Mesothelial cell of epicardium (in vitro differentiated cells): ENCODE measurements at regions not wholly inside any gene's neighbourhood (a gene's known extent, or its start where the extent isn't known, plus 50 kb on each side); places are given as distances from the start of the nearest gene placed in this dataset.

Experiments used
- DNase-seq, 2 experiments: peaks; one replicate each; pipeline ENCODE4 v3.0.0; 2021; ENCODE audit warnings: low spot score in 2 of 2; ENCODE audit not compliant: unreplicated experiment in 2 of 2
- H3K27ac Mint-ChIP-seq: 2 replicates; pipeline ENCODE4 v1.8.0; 2021; ENCODE audit warnings: mixed read lengths
- H3K27me3 Mint-ChIP-seq: 2 replicates; pipeline ENCODE4 v1.8.0; 2021; ENCODE audit warnings: low read depth, mixed read lengths
- H3K36me3 Mint-ChIP-seq: 2 replicates; pipeline ENCODE4 v1.8.0; 2021; ENCODE audit warnings: mixed read lengths
- H3K4me1 Mint-ChIP-seq: 2 replicates; pipeline ENCODE4 v1.8.0; 2021; ENCODE audit warnings: mixed read lengths
- H3K4me3 Mint-ChIP-seq: 2 replicates; pipeline ENCODE4 v1.8.0; 2021; ENCODE audit warnings: mild to moderate bottlenecking, moderate library complexity, mixed read lengths
- H3K9me3 Mint-ChIP-seq: 2 replicates; pipeline ENCODE4 v1.8.0; 2021; ENCODE audit warnings: mixed read lengths
- CTCF ChIP-seq: fragments of 200-600 bp; sonication (generic); IDR thresholded peaks from one replicate; pipeline ENCODE4 v1.5.0; 2021; ENCODE audit warnings: antibody characterized with exemption; ENCODE audit not compliant: unreplicated experiment

- Mint-ChIP-seq H3K36me3 (no peaks in the 10 kb centered on the region), H3K27me3 (no peaks in the 10 kb centered on the region), H3K27ac (no peak overlapping the region), H3K4me1 (no peaks in the 10 kb centered on the region), H3K4me3 (no peak overlapping the region), H3K9me3 (peaks cover 40% of the 10 kb centered on the region)
- TF ChIP-seq CTCF, result no peak
- no peak for DNase-seq
These were observed 159.7 kb upstream of the ATP6AP2 start for GRCh38 chrX:40420899-40421729.

- Mint-ChIP-seq H3K27me3 (no peaks in the 10 kb centered on the region), H3K4me1 (no peaks in the 10 kb centered on the region), H3K27ac (no peak overlapping the region), H3K9me3 (peaks cover 20% of the 10 kb centered on the region), H3K4me3 (no peak overlapping the region), H3K36me3 (no peaks in the 10 kb centered on the region)
- TF ChIP-seq CTCF, result no peak
- DNase-seq, result no peak
These were observed 162.0 kb upstream of the ATP6AP2 start for GRCh38 chrX:40418813-40419195.

GRCh38 chrX:40418146-40418812, 162.5 kb upstream of the ATP6AP2 start:
- Mint-ChIP-seq H3K27me3 (no peaks in the 10 kb centered on the region), H3K4me3 (no peak overlapping the region), H3K36me3 (no peaks in the 10 kb centered on the region), H3K4me1 (no peaks in the 10 kb centered on the region), H3K27ac (no peak overlapping the region), H3K9me3 (peaks cover 15% of the 10 kb centered on the region)
- DNase-seq, result no peak
- TF ChIP-seq CTCF, result no peak

GRCh38 chrX:40415675-40416074, 165.1 kb upstream of the ATP6AP2 start:
- peaks cover 17% of the 10 kb centered on the region for H3K9me3 Mint-ChIP-seq
- no peak for TF ChIP-seq CTCF

GRCh38 chrX:40414335-40414734, 166.4 kb upstream of the ATP6AP2 start:
- H3K36me3 Mint-ChIP-seq, result no peaks in the 10 kb centered on the region
- DNase-seq, result no peak
- no peak overlapping the region for H3K4me3 Mint-ChIP-seq
- no peak overlapping the region for H3K27ac Mint-ChIP-seq
- H3K4me1 Mint-ChIP-seq, result no peaks in the 10 kb centered on the region
- TF ChIP-seq CTCF, result no peak
- H3K9me3 Mint-ChIP-seq, result peaks cover 25% of the 10 kb centered on the region
- H3K27me3 Mint-ChIP-seq, result no peaks in the 10 kb centered on the region

More at GRCh38 chrX:40415675-40416074, 165.1 kb upstream of the ATP6AP2 start:
- Mint-ChIP-seq H3K4me1 (no peaks in the 10 kb centered on the region), H3K36me3 (no peaks in the 10 kb centered on the region), H3K27me3 (no peaks in the 10 kb centered on the region), H3K27ac (no peak overlapping the region), H3K4me3 (no peak overlapping the region)
- DNase-seq, result no peak
